HG03442 (cell line): ENCODE measurements at regions not wholly inside any gene's neighbourhood (a gene's known extent, or its start where the extent isn't known, plus 50 kb on each side); places are given as distances from the start of the nearest gene placed in this dataset.

Experiments
- ATAC-seq: cut with Tn5 transposase; IDR thresholded peaks from one replicate; pipeline ENCODE4 v1.9.1; 2021; ENCODE audit warnings: mild to moderate bottlenecking, moderate library complexity; ENCODE audit not compliant: unreplicated experiment

- no peak for ATAC-seq
Observed at GRCh38 chr6:93799226-93799625, 379.9 kb upstream of the EPHA7 start.

GRCh38 chr6:93794166-93794565, 374.8 kb upstream of the EPHA7 start:
- no peak for ATAC-seq

GRCh38 chr6:93792746-93793145, 373.4 kb upstream of the EPHA7 start:
- ATAC-seq, result no peak

GRCh38 chr6:93790981-93791380, 371.6 kb upstream of the EPHA7 start:
- ATAC-seq, result no peak

GRCh38 chr6:93789532-93789931, 370.2 kb upstream of the EPHA7 start:
- ATAC-seq, result no peak

- ATAC-seq, result no peak
Observed at GRCh38 chr6:93787841-93788240, 368.5 kb upstream of the EPHA7 start.

GRCh38 chr6:93786474-93787330, 367.3 kb upstream of the EPHA7 start:
- no peak for ATAC-seq

- ATAC-seq, result no peak
Observed at GRCh38 chr6:93785694-93786030, 366.3 kb upstream of the EPHA7 start.

- ATAC-seq, result no peak
Observed at GRCh38 chr6:93784794-93785693, 365.7 kb upstream of the EPHA7 start.

- no peak for ATAC-seq
Observed at GRCh38 chr6:93779086-93779841, 359.9 kb upstream of the EPHA7 start.

- ATAC-seq, result no peak
Observed at GRCh38 chr6:93759190-93759589, 339.8 kb upstream of the EPHA7 start.

GRCh38 chr6:93751969-93752368, 332.6 kb upstream of the EPHA7 start:
- ATAC-seq, result no peak

- ATAC-seq, result no peak
Observed at GRCh38 chr6:93749930-93750329, 330.6 kb upstream of the EPHA7 start.

GRCh38 chr6:93749191-93749590, 329.8 kb upstream of the EPHA7 start:
- ATAC-seq, result no peak

- no peak for ATAC-seq
Observed at GRCh38 chr6:93746892-93747291, 327.5 kb upstream of the EPHA7 start.

- ATAC-seq, result no peak
Observed at GRCh38 chr6:93745306-93745705, 325.9 kb upstream of the EPHA7 start.

GRCh38 chr6:93735099-93735498, 315.7 kb upstream of the EPHA7 start:
- ATAC-seq, result no peak

GRCh38 chr6:93731306-93731705, 311.9 kb upstream of the EPHA7 start:
- no peak for ATAC-seq

GRCh38 chr6:93728150-93728549, 308.8 kb upstream of the EPHA7 start:
- ATAC-seq, result no peak

GRCh38 chr6:93727447-93727846, 308.1 kb upstream of the EPHA7 start:
- ATAC-seq, result no peak

GRCh38 chr6:93721386-93722048, 302.2 kb upstream of the EPHA7 start:
- ATAC-seq, result no peak
